ENCODE measurements at regions not wholly inside any gene's neighbourhood (a gene's known extent, or its start where the extent isn't known, plus 50 kb on each side); places are given as distances from the start of the nearest gene placed in this dataset.

DNA sequence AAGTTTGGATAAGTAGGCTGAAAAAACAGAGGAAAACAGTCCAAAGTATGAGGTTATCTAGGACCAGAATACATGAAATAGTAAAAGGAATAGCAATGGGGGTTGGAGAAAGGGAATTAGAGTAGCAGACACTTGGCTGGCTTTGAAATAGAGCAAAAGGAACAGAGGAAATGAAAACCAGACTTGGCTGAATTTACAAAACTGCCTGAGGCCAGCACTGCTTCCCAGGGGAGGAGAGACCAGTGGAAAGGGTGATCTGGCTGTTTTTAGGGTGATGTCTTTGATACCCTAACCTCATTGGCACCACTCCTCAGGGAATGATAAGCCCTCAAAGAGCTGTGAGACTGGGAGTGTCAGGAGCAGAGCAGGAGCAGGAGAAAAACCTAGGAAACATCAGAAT lies 413.4 kb upstream of the SLC30A5 start:
- TF ChIP-seq POLR2A (IDR thresholded peaks at IDR 0.05; ENCODE audit: low read length) = no peak
- no peak for TF ChIP-seq GATA1 (IDR thresholded peaks at IDR 0.05; ENCODE audit: low read depth, low read length)
